K562 (cell line): ENCODE measurements at regions not wholly inside any gene's neighbourhood (a gene's known extent, or its start where the extent isn't known, plus 50 kb on each side); places are given as distances from the start of the nearest gene placed in this dataset.

Experiments
- ATAC-seq: fragments of 200-7000 bp; cut with Tn5 transposase; 3 replicates; pipeline ENCODE4 v1.9.1; 2020; ENCODE audit warnings: moderate library complexity
- BruUV-seq: library from RNA; stranded (reverse); fragments of 400-500 nt; replicated peaks from 2 replicates; lab custom pipeline; 2021; lab: Mats Ljungman, UMichigan
- CTCF ChIA-PET: fragments of 300-600 bp; formaldehyde crosslinking; extraction: SDS; loops from one replicate; lab custom pipeline; 2021; ENCODE audit warnings: low intra/inter-chr PET ratio; lab: Yijun Ruan, JAX
- POLR2A ChIA-PET: fragments of 300-600, 350-650 bp; sonication (Branson Sonifier 250); formaldehyde crosslinking; extraction: SDS; loops from one replicate; lab custom pipeline; 2021; ENCODE audit warnings: antibody characterized with exemption, inconsistent platforms; lab: Yijun Ruan, JAX
- DNase-seq, 4 experiments: peaks; one replicate each; pipeline versions ENCODE4 v3.0.0 to v3.0.0-alpha.2; 2011 to 2018; ENCODE audit warnings: low spot score in 3 of 4, mixed read lengths in 3 of 4; ENCODE audit errors: extremely low read depth in 1 of 4
- FAIRE-seq: peaks from 2 replicates; lab custom pipeline; 2011; peaks lifted over from hg19 to GRCh38; lab: Jason Lieb, UNC
- H2AFZ ChIP-seq: 2 replicates; pipeline ENCODE4 v1.6.0; 2011; ENCODE audit warnings: low read depth, low read length, control low read depth, inconsistent platforms
- H3K27ac ChIP-seq: fragments of 200-600 bp; 3 replicates; pipeline ENCODE4 v1.8.0; 2011; ENCODE audit warnings: low read depth, mild to moderate bottlenecking, control low read depth, inconsistent platforms, low read length, moderate library complexity, mixed read lengths; ENCODE audit errors: extremely low read depth
- H3K27me3 ChIP-seq, 2 experiments: fragments of 300-600 bp in 1 of 2; 2 replicates in 1 of 2; 3 replicates in 1 of 2; pipeline versions ENCODE4 v1.6.0 to v1.8.0; 2011; ENCODE audit warnings: inconsistent platforms in 2 of 2, low read length in 2 of 2, mild to moderate bottlenecking in 1 of 2, mixed read lengths in 1 of 2, moderate library complexity in 1 of 2; ENCODE audit not compliant: control insufficient read depth in 2 of 2, insufficient read depth in 2 of 2
- H3K36me3 ChIP-seq: fragments of 300-600 bp; 3 replicates; pipeline ENCODE4 v1.8.0; 2011; ENCODE audit warnings: mild to moderate bottlenecking, low read length, inconsistent platforms; ENCODE audit not compliant: control insufficient read depth, insufficient read depth
- H3K4me1 ChIP-seq, 2 experiments: fragments of 200-600 bp in 1 of 2; replicated peaks in 1 of 2; 2 replicates in 1 of 2; 3 replicates in 1 of 2; pipeline versions ENCODE4 v1.5.1 to v1.8.0; 2011; ENCODE audit warnings: inconsistent platforms in 2 of 2, low read length in 2 of 2, mild to moderate bottlenecking in 1 of 2, mixed read lengths in 1 of 2, moderate library complexity in 1 of 2; ENCODE audit not compliant: control insufficient read depth in 2 of 2, insufficient read depth in 2 of 2
- H3K4me2 ChIP-seq: 2 replicates; pipeline ENCODE4 v1.6.1; 2011; ENCODE audit warnings: low read length, control low read depth, inconsistent platforms, mixed read lengths; ENCODE audit not compliant: insufficient read depth
- H3K4me3 ChIP-seq: fragments of 200-600 bp; sonication (generic), shearing (Covaris generic); 2 replicates; pipeline ENCODE4 v1.5.1; 2016; ENCODE audit warnings: control low read depth, inconsistent platforms
- H3K79me2 ChIP-seq: fragments of 200-600 bp; 3 replicates; pipeline ENCODE4 v1.8.0; 2011; ENCODE audit warnings: low read length, inconsistent platforms; ENCODE audit not compliant: control insufficient read depth, insufficient read depth
- H3K9ac ChIP-seq, 2 experiments: 2 replicates each; pipeline versions ENCODE4 v1.6.0 to v1.6.1; 2011; ENCODE audit warnings: low read depth in 2 of 2, low read length in 2 of 2, control low read depth in 1 of 2, inconsistent platforms in 1 of 2, mild to moderate bottlenecking in 1 of 2, mixed read lengths in 1 of 2; ENCODE audit not compliant: insufficient read depth in 1 of 2
- H3K9me1 ChIP-seq: one replicate; pipeline ENCODE4 v1.6.0; 2011; ENCODE audit warnings: inconsistent platforms, mild to moderate bottlenecking, low read length, moderate library complexity; ENCODE audit not compliant: control insufficient read depth, insufficient read depth
- H3K9me3 ChIP-seq: replicated peaks from 2 replicates; pipeline ENCODE4 v1.5.1; 2011; ENCODE audit warnings: low read depth, low read length, inconsistent platforms; ENCODE audit not compliant: control insufficient read depth, insufficient read depth
- H4K20me1 ChIP-seq: replicated peaks from 2 replicates; pipeline ENCODE4 v1.6.1; 2011; ENCODE audit warnings: low read length, inconsistent platforms, mixed read lengths; ENCODE audit not compliant: control insufficient read depth, insufficient read depth
- HOXB6 ChIP-seq: fragments of 250-450 bp; sonication (Bioruptor Pico); IDR thresholded peaks from 2 replicates; pipeline ENCODE4 v1.5.1; 2022; ENCODE audit warnings: mild to moderate bottlenecking, borderline replicate concordance
- MYNN ChIP-seq, 2 experiments: sonication (generic); formaldehyde crosslinking in 1 of 2; IDR thresholded peaks; 2 replicates each; pipeline versions ENCODE4 v1.5.0 to v1.6.1; 2016 to 2020; ENCODE audit warnings: antibody characterized with exemption in 1 of 2, missing genetic modification reagents in 1 of 2
- NBN ChIP-seq: fragments of 450-650 bp; IDR thresholded peaks from 2 replicates; pipeline ENCODE4 v1.6.1; 2016; ENCODE audit warnings: low read depth, mild to moderate bottlenecking
- ZNF766 ChIP-seq: fragments of 200-800 bp; sonication (Bioruptor generic); conservative IDR thresholded peaks from 2 replicates; pipeline ENCODE4 v1.6.1; 2016; ENCODE audit warnings: missing genetic modification characterization, missing compliant biosample characterization
- WGBS: fragments of 100-300 bp; shearing (Covaris generic); methylation state at CpG from one replicate; pipeline ENCODE4 v1.1.6; 2016; ENCODE audit warnings: low coverage, mixed read lengths; ENCODE audit not compliant: insufficient coverage; ENCODE audit errors: missing lambda C conversion rate; 5-methylcytosine and 5-hydroxymethylcytosine counted together
- in situ Hi-C: fragments of 300-500 bp; cut with MboI; formaldehyde crosslinking; loops from 4 replicates; pipeline ENCODE4 v1.15.0; 2018; ENCODE audit warnings: inconsistent platforms, mixed read lengths
- intact Hi-C: fragments of 100-400 bp; cut with micrococcal nuclease; formaldehyde crosslinking; loops from 2 replicates; pipeline ENCODE4 v1.14.2; 2022
- TF ChIP-seq, protein P1 (sequence below): fragments of 250-450 bp; sonication (Bioruptor Pico); IDR thresholded peaks from 2 replicates; pipeline ENCODE4 v1.5.0; 2021
- TF ChIP-seq, protein P2 (sequence below): fragments of 450-650 bp; IDR thresholded peaks from 2 replicates; pipeline ENCODE4 v1.6.1; 2017; ENCODE audit warnings: antibody characterized with exemption

DNA sequence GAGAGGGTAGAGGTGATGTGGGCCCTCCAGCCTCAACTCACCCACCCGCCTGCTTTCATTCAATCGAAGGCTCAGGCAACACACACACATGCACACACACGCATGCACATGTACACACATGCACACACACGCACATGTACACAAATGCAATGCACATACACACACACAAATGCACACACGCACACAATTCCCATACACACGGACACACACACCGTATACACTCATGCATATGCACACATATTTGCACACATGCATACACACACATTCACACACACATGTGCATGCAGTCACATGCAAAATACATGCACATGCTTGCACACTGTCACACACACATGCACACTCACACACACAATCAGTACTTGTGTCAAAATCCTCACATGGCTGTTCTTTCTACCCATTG lies 55.9 kb upstream of the SPACA7 start:
- H3K4me1 ChIP-seq: no peaks in the 10 kb centered on the region
- H4K20me1 ChIP-seq: no peaks in the 10 kb centered on the region
- H3K4me3 ChIP-seq: no peak overlapping the region
- DNase-seq (no peak), ATAC-seq (no peak)
- no peak overlapping the region for H2AFZ ChIP-seq
- H3K9me3 ChIP-seq: no peaks in the 10 kb centered on the region
- ChIA-PET CTCF (no interaction called here), POLR2A (no interaction called here)
- H3K9ac ChIP-seq: no peak overlapping the region
- no peak overlapping the region for H3K27ac ChIP-seq
- BruUV-seq: no TSS peak
- no peak for TF ChIP-seq HOXB6
- no peak for TF ChIP-seq NBN
- no peak for TF ChIP-seq MYNN (IDR thresholded peaks at IDR 0.05)
- no peak for TF ChIP-seq MYNN (CRISPR knock-in tag; IDR thresholded peaks at IDR 0.05)
- TF ChIP-seq, protein P1, sequence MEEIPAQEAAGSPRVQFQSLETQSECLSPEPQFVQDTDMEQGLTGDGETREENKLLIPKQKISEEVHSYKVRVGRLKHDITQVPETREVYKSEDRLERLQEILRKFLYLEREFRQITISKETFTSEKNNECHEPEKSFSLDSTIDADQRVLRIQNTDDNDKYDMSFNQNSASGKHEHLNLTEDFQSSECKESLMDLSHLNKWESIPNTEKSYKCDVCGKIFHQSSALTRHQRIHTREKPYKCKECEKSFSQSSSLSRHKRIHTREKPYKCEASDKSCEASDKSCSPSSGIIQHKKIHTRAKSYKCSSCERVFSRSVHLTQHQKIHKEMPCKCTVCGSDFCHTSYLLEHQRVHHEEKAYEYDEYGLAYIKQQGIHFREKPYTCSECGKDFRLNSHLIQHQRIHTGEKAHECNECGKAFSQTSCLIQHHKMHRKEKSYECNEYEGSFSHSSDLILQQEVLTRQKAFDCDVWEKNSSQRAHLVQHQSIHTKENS (CRISPR knock-in tag): no peak
- TF ChIP-seq, protein P2, sequence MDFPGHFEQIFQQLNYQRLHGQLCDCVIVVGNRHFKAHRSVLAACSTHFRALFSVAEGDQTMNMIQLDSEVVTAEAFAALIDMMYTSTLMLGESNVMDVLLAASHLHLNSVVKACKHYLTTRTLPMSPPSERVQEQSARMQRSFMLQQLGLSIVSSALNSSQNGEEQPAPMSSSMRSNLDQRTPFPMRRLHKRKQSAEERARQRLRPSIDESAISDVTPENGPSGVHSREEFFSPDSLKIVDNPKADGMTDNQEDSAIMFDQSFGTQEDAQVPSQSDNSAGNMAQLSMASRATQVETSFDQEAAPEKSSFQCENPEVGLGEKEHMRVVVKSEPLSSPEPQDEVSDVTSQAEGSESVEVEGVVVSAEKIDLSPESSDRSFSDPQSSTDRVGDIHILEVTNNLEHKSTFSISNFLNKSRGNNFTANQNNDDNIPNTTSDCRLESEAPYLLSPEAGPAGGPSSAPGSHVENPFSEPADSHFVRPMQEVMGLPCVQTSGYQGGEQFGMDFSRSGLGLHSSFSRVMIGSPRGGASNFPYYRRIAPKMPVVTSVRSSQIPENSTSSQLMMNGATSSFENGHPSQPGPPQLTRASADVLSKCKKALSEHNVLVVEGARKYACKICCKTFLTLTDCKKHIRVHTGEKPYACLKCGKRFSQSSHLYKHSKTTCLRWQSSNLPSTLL: no peak
- no peak for TF ChIP-seq ZNF766 (CRISPR knock-in tag)
- TF ChIP-seq, all 486 proteins: peak for 0
- no peaks in the 10 kb centered on the region for H3K79me2 ChIP-seq
- in situ Hi-C loops (loop anchor here (10.0 kb wide), 1 partner anchor 46 kb away; no protein-coding TSS in a partner anchor), intact Hi-C loops (no loop called here)
- peaks cover 0 to 17% of the 10 kb centered on the region in 2 experiments; a peak in 2 of 5 replicates for H3K27me3 ChIP-seq
- no peaks in the 10 kb centered on the region for H3K9me1 ChIP-seq
- WGBS: 2% methylated on average over 7 of the region's 7 CpGs
- FAIRE-seq: no peak
- H3K4me2 ChIP-seq: no peak overlapping the region
- no peaks in the 10 kb centered on the region for H3K36me3 ChIP-seq
